Neural progenitor cell (in vitro differentiated cells): ENCODE measurements at regions not wholly inside any gene's neighbourhood (a gene's known extent, or its start where the extent isn't known, plus 50 kb on each side); places are given as distances from the start of the nearest gene placed in this dataset.

Source experiments
- EZH2phosphoT487 ChIP-seq: fragments of 200-600 bp; sonication (generic); IDR thresholded peaks from 2 replicates; pipeline ENCODE4 v1.6.1; 2017; ENCODE audit warnings: antibody characterized with exemption
- TF ChIP-seq, protein P1 (sequence below): fragments of 200-600 bp; sonication (generic); IDR thresholded peaks from 2 replicates; pipeline ENCODE4 v1.5.1; 2017; ENCODE audit warnings: antibody characterized with exemption, mild to moderate bottlenecking

- TF ChIP-seq, protein P1, sequence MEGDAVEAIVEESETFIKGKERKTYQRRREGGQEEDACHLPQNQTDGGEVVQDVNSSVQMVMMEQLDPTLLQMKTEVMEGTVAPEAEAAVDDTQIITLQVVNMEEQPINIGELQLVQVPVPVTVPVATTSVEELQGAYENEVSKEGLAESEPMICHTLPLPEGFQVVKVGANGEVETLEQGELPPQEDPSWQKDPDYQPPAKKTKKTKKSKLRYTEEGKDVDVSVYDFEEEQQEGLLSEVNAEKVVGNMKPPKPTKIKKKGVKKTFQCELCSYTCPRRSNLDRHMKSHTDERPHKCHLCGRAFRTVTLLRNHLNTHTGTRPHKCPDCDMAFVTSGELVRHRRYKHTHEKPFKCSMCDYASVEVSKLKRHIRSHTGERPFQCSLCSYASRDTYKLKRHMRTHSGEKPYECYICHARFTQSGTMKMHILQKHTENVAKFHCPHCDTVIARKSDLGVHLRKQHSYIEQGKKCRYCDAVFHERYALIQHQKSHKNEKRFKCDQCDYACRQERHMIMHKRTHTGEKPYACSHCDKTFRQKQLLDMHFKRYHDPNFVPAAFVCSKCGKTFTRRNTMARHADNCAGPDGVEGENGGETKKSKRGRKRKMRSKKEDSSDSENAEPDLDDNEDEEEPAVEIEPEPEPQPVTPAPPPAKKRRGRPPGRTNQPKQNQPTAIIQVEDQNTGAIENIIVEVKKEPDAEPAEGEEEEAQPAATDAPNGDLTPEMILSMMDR = no peak
- no peak for TF ChIP-seq EZH2phosphoT487
These were observed 103.9 kb upstream of the GULP1 start for GRCh38 chr2:188187726-188188125.
